ENCODE measurements at regions not wholly inside any gene's neighbourhood (a gene's known extent, or its start where the extent isn't known, plus 50 kb on each side); places are given as distances from the start of the nearest gene placed in this dataset.

- FAIRE-seq: no peak
- Histone ChIP-seq H3K4me1 (ENCODE audit: control insufficient read depth, extremely low read depth, insufficient read depth, low read length) (no peaks in the 10 kb centered on the region), H3K4me2 (ENCODE audit: insufficient read depth, low read length) (no peak overlapping the region), H3K4me3 (replicated peaks in 1 of 3; ENCODE audit: insufficient read depth in 1 of 3, low read depth in 1 of 3, low read length in 3 of 3) (no peak overlapping the region), H3K27me3 (ENCODE audit: control insufficient read depth in 2 of 2, insufficient read depth in 2 of 2, low read length in 2 of 2) (no peaks in the 10 kb centered on the region), H4K20me1 (replicated peaks; ENCODE audit: control insufficient read depth, extremely low read depth, insufficient read depth, low read length) (no peaks in the 10 kb centered on the region), H3K9ac (replicated peaks; ENCODE audit: extremely low read depth, insufficient read depth, low read length) (no peak overlapping the region), H3K9me1 (replicated peaks; ENCODE audit: control insufficient read depth, extremely low read depth, insufficient read depth, low read length) (no peaks in the 10 kb centered on the region), H3K36me3 (ENCODE audit: control insufficient read depth in 2 of 2, extremely low read depth in 1 of 2, insufficient read depth in 2 of 2, low read length in 2 of 2) (no peaks in the 10 kb centered on the region), H2AFZ (ENCODE audit: low read depth, low read length) (no peak overlapping the region), H3K27ac (ENCODE audit: insufficient read depth, low read depth, low read length) (no peak overlapping the region), H3K9me3 (replicated peaks; ENCODE audit: control insufficient read depth, insufficient read depth, low read length) (no peaks in the 10 kb centered on the region), H3K79me2 (ENCODE audit: control insufficient read depth, insufficient read depth, low read length) (no peaks in the 10 kb centered on the region)
- no TSS peak for BruUV-seq (replicated peaks)
- intact Hi-C loops (cut with micrococcal nuclease) (no loop called here), dilution Hi-C loops (cut with MboI; ENCODE audit: extremely low pct_ligation_motif_present, low sequenced_read_pairs) (no loop called here)
- no peak for DNase-seq (ENCODE audit: low read depth, low spot score)
- TF ChIP-seq FOS (IDR thresholded peaks at IDR 0.05; ENCODE audit: borderline replicate concordance, insufficient read depth, low read length) (no peak), EZH2 (IDR thresholded peaks at IDR 0.05; ENCODE audit: borderline replicate concordance, low read depth, low read length, severe bottlenecking) (no peak), JUN (IDR thresholded peaks at IDR 0.05; ENCODE audit: borderline replicate concordance, insufficient read depth, insufficient read length, low read depth) (no peak)
- CTCF ChIA-PET: no interaction called here
- POLR2A ChIA-PET: no interaction called here
These were observed 463.9 kb upstream of the CDH9 start for GRCh38 chr5:27502236-27502635.

DNA sequence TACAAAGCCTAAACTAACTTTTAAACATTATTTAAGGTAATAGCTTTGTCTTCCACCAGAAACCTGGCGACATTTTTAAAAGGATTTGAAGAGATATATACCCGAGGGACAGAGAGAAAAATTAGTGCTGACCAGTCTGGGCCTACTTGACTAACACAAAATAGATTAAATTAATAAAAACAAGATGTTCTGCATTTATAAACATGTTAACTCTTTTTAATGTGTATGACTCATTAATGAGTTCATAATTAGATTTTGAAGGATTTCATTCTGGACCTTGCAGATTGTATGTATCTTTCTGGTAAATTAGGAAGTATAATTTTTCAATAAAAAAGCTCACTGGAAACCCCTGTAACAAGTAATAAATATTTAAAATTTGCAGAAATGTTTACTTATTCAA is 459.1 kb upstream of the CDH9 start:
- Histone ChIP-seq H3K27me3 (ENCODE audit: control insufficient read depth in 2 of 2, insufficient read depth in 2 of 2, low read length in 2 of 2) (no peaks in the 10 kb centered on the region), H3K4me2 (ENCODE audit: insufficient read depth, low read length) (no peak overlapping the region), H3K9ac (replicated peaks; ENCODE audit: extremely low read depth, insufficient read depth, low read length) (no peak overlapping the region), H3K36me3 (ENCODE audit: control insufficient read depth in 2 of 2, extremely low read depth in 1 of 2, insufficient read depth in 2 of 2, low read length in 2 of 2) (no peaks in the 10 kb centered on the region), H3K27ac (ENCODE audit: insufficient read depth, low read depth, low read length) (no peak overlapping the region), H3K9me1 (replicated peaks; ENCODE audit: control insufficient read depth, extremely low read depth, insufficient read depth, low read length) (no peaks in the 10 kb centered on the region), H3K4me1 (ENCODE audit: control insufficient read depth, extremely low read depth, insufficient read depth, low read length) (no peaks in the 10 kb centered on the region), H2AFZ (ENCODE audit: low read depth, low read length) (no peak overlapping the region), H4K20me1 (replicated peaks; ENCODE audit: control insufficient read depth, extremely low read depth, insufficient read depth, low read length) (no peaks in the 10 kb centered on the region), H3K4me3 (replicated peaks in 1 of 3; ENCODE audit: insufficient read depth in 1 of 3, low read depth in 1 of 3, low read length in 3 of 3) (no peak overlapping the region), H3K79me2 (ENCODE audit: control insufficient read depth, insufficient read depth, low read length) (no peaks in the 10 kb centered on the region), H3K9me3 (replicated peaks; ENCODE audit: control insufficient read depth, insufficient read depth, low read length) (no peaks in the 10 kb centered on the region)
- ChIA-PET CTCF (no interaction called here), POLR2A (no interaction called here)
- dilution Hi-C loops (cut with MboI; ENCODE audit: extremely low pct_ligation_motif_present, low sequenced_read_pairs) (no loop called here), intact Hi-C loops (cut with micrococcal nuclease) (no loop called here)
- TF ChIP-seq MAX (IDR thresholded peaks at IDR 0.05; ENCODE audit: insufficient read depth, insufficient read length) (no peak), MYC (IDR thresholded peaks at IDR 0.05; ENCODE audit: low read depth, low read length) (no peak), POLR2A (IDR thresholded peaks at IDR 0.05; ENCODE audit: low read depth, low read length) (no peak), JUN (IDR thresholded peaks at IDR 0.05; ENCODE audit: borderline replicate concordance, insufficient read depth, insufficient read length, low read depth) (no peak), POLR2AphosphoS5 (IDR thresholded peaks at IDR 0.05; ENCODE audit: insufficient read depth, low read depth, low read length) (no peak), FOS (IDR thresholded peaks at IDR 0.05; ENCODE audit: borderline replicate concordance, insufficient read depth, low read length) (no peak), EZH2 (IDR thresholded peaks at IDR 0.05; ENCODE audit: borderline replicate concordance, low read depth, low read length, severe bottlenecking) (no peak), GATA2 (IDR thresholded peaks at IDR 0.05; ENCODE audit: insufficient read depth, insufficient read length, low read depth, low read length) (no peak)
- TF ChIP-seq, protein P1, sequence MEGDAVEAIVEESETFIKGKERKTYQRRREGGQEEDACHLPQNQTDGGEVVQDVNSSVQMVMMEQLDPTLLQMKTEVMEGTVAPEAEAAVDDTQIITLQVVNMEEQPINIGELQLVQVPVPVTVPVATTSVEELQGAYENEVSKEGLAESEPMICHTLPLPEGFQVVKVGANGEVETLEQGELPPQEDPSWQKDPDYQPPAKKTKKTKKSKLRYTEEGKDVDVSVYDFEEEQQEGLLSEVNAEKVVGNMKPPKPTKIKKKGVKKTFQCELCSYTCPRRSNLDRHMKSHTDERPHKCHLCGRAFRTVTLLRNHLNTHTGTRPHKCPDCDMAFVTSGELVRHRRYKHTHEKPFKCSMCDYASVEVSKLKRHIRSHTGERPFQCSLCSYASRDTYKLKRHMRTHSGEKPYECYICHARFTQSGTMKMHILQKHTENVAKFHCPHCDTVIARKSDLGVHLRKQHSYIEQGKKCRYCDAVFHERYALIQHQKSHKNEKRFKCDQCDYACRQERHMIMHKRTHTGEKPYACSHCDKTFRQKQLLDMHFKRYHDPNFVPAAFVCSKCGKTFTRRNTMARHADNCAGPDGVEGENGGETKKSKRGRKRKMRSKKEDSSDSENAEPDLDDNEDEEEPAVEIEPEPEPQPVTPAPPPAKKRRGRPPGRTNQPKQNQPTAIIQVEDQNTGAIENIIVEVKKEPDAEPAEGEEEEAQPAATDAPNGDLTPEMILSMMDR (IDR thresholded peaks at IDR 0.05; ENCODE audit: extremely low read depth in 1 of 2, insufficient read depth in 1 of 2, low read depth in 1 of 2, low read length in 2 of 2): no peak
- DNase-seq (ENCODE audit: low read depth, low spot score) (no peak), FAIRE-seq (no peak)
- BruUV-seq (replicated peaks): no TSS peak

Data from endothelial cell of umbilical vein (primary cell).